GM06990 (cell line): ENCODE measurements at regions not wholly inside any gene's neighbourhood (a gene's known extent, or its start where the extent isn't known, plus 50 kb on each side); places are given as distances from the start of the nearest gene placed in this dataset.

Experiments used
- DNase-seq: peaks from one replicate; pipeline ENCODE4 v3.0.0-alpha.2; 2011; ENCODE audit not compliant: insufficient read length; ENCODE audit errors: extremely low read depth
- H3K27me3 ChIP-seq: replicated peaks from 2 replicates; pipeline ENCODE4 v1.6.0; 2011; ENCODE audit warnings: low read length; ENCODE audit not compliant: control insufficient read depth, insufficient read depth
- H3K36me3 ChIP-seq: 2 replicates; pipeline ENCODE4 v1.5.1; 2011; ENCODE audit warnings: low read length; ENCODE audit not compliant: control insufficient read depth, insufficient read depth
- H3K4me3 ChIP-seq: replicated peaks from 2 replicates; pipeline ENCODE4 v1.5.1; 2011; ENCODE audit warnings: low read depth, mild to moderate bottlenecking, control low read depth, low read length
- TF ChIP-seq, protein P1 (sequence below): IDR thresholded peaks from 2 replicates; pipeline ENCODE4 v1.5.1; 2011; ENCODE audit warnings: low read length, control low read depth, mild to moderate bottlenecking, inconsistent platforms; ENCODE audit not compliant: insufficient read depth, poor library complexity, severe bottlenecking

DNA sequence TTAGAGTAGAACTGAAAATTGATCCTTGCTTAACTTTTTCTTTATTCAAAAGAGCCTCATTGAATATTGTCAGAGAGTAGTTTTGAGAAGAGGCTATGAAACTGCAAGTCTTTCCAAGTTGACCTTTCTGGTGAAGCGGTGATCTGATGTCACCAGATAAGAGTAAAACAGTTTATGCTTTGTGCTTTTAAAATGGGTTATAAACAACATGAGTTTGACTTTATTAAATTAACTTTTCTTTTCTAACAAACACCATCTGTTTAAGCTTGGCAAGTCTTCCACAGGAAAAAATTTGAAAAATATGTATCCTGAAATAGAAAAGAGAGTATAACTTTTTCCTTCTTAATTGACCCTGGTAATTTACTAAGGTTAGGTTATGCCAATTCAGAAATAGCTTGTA lies 408.7 kb upstream of the NOVA1 start:
- Histone ChIP-seq H3K36me3 (no peaks in the 10 kb centered on the region), H3K27me3 (no peaks in the 10 kb centered on the region), H3K4me3 (no peak overlapping the region)
- TF ChIP-seq, protein P1, sequence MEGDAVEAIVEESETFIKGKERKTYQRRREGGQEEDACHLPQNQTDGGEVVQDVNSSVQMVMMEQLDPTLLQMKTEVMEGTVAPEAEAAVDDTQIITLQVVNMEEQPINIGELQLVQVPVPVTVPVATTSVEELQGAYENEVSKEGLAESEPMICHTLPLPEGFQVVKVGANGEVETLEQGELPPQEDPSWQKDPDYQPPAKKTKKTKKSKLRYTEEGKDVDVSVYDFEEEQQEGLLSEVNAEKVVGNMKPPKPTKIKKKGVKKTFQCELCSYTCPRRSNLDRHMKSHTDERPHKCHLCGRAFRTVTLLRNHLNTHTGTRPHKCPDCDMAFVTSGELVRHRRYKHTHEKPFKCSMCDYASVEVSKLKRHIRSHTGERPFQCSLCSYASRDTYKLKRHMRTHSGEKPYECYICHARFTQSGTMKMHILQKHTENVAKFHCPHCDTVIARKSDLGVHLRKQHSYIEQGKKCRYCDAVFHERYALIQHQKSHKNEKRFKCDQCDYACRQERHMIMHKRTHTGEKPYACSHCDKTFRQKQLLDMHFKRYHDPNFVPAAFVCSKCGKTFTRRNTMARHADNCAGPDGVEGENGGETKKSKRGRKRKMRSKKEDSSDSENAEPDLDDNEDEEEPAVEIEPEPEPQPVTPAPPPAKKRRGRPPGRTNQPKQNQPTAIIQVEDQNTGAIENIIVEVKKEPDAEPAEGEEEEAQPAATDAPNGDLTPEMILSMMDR, result no peak
- DNase-seq, result no peak

DNA sequence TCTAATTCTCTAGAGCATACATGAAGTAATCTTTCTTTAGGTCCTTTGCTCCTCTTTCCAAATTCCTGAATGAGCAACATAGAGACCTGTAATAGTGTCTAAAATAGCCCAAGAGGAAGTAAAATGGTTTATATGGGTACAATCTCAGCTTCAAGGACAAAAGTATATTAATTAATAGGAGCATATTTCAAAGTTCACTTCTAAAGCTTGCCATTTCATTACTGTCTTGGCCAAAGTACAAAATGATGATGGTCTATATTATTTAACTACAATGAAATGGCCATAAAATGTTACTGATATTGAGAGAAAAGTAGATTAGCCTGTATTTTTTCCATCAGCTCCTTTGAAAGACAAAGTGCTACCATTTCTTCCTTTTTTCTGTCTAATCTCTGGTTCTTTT lies 410.4 kb upstream of the NOVA1 start:
- TF ChIP-seq, protein P1, result no peak
- H3K27me3 ChIP-seq, result no peaks in the 10 kb centered on the region
- no peaks in the 10 kb centered on the region for H3K36me3 ChIP-seq
- no peak for DNase-seq
- H3K4me3 ChIP-seq, result no peak overlapping the region

DNA sequence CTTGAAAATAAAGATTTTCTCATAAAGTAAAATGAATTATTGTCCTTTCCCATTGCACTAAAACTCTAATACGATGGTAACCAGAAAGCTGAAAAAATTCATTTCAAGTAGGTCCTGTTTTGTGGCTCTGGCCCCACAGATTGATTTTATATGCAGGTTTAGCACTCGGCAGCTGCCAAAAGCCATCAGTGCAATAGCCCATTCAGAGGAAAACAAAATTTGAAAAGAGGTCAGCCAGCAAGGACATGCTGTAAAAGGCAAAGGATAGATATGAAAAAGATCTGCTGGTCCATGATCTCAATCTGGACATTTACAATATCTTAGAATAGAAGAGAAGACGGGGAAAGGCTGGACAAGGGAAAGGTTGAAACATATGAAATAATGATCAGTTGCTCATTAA lies 414.8 kb upstream of the NOVA1 start:
- Histone ChIP-seq H3K27me3 (no peaks in the 10 kb centered on the region), H3K36me3 (no peaks in the 10 kb centered on the region), H3K4me3 (no peak overlapping the region)
- no peak for DNase-seq
- TF ChIP-seq, protein P1, result no peak

DNA sequence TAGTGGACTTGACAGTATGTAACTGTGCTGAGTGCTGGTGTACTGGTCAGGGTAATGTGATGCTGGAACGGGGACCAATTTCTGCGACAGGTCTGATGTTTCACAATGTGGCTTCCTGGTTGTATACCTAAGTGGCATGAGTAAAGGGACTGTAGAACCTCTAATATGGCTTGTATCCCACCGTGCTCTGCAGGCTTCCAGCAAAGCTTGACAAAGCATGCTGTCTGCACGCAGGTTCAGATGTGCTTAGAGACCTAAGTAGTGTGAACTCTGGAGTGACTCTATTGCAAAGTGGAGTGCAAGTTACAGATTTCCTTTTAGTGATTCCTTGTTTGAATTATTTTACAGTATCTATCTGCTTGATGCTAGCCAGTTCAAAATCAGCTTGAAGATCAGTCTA lies 415.8 kb upstream of the NOVA1 start:
- no peaks in the 10 kb centered on the region for H3K36me3 ChIP-seq

DNA sequence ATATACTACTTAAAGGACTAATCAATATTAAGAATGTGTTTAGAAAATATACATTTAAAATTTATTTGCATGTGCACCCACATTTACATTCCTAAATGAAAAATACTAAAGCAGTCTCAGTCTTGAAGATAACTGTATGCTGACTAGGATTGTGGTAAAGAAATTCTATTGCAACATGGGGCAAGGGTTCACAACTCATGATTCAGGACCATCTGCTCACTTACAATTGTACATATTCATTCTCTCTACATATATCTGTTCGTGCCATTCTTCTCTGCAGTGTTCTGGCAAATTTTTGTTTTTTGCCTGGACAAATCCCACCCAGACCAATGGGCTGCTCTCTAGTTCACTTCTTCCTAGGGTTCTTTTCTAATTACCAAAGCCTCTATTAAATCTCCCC lies 417.2 kb upstream of the NOVA1 start:
- Histone ChIP-seq H3K27me3 (no peaks in the 10 kb centered on the region), H3K36me3 (no peaks in the 10 kb centered on the region), H3K4me3 (no peak overlapping the region)
- TF ChIP-seq, protein P1, result no peak
- no peak for DNase-seq

More for the DNA sequence above, 415.8 kb upstream of the NOVA1 start:
- Histone ChIP-seq H3K4me3 (no peak overlapping the region), H3K27me3 (no peaks in the 10 kb centered on the region)
- no peak for DNase-seq
- TF ChIP-seq, protein P1, result no peak

DNA sequence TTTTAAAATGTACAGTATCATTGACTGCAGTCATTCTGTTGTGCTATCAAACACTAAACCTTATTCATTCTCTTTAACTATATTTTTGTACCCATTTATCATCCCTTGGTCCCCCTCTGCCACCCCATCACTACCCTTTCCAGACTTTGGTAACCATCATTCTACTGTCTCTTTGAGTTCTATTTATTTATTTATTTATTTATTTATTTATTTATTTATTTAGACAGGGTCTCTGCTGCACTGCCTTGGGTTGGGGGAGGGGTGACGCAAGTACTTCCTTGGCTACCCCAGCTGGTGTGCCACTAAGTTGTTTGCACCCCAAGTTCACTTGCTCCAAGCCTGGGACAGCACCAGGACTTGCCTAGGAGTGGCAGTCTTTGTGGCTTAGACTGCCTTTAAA lies 427.8 kb upstream of the NOVA1 start:
- H3K4me3 ChIP-seq, result no peak overlapping the region
- TF ChIP-seq, protein P1, result no peak
- H3K36me3 ChIP-seq, result no peaks in the 10 kb centered on the region
- H3K27me3 ChIP-seq, result no peaks in the 10 kb centered on the region
- DNase-seq, result no peak
